Islet of Langerhans (tissue), 1 donor: ENCODE measurements at regions not wholly inside any gene's neighbourhood (a gene's known extent, or its start where the extent isn't known, plus 50 kb on each side); places are given as distances from the start of the nearest gene placed in this dataset.

Experiments used
- FAIRE-seq: peaks from one replicate; lab custom pipeline; 2011; peaks lifted over from hg19 to GRCh38; lab: Jason Lieb, UNC

- FAIRE-seq: no peak
Measured at GRCh38 chr5:99004960-99005359, 76.2 kb upstream of the CHD1 start.

- no peak for FAIRE-seq
Measured at GRCh38 chr5:99000876-99001275, 72.1 kb upstream of the CHD1 start.

- no peak for FAIRE-seq
Measured at GRCh38 chr5:99000221-99000620, 71.4 kb upstream of the CHD1 start.

GRCh38 chr5:98999631-99000030, 70.8 kb upstream of the CHD1 start:
- no peak for FAIRE-seq

- FAIRE-seq: no peak
Measured at GRCh38 chr5:98997000-98997399, 68.2 kb upstream of the CHD1 start.

- FAIRE-seq: no peak
Measured at GRCh38 chr5:98994611-98995010, 65.8 kb upstream of the CHD1 start.

GRCh38 chr5:98993512-98993911, 64.7 kb upstream of the CHD1 start:
- no peak for FAIRE-seq

GRCh38 chr5:98992552-98992951, 63.7 kb upstream of the CHD1 start:
- no peak for FAIRE-seq

- FAIRE-seq: no peak
Measured at GRCh38 chr5:98989727-98990126, 60.9 kb upstream of the CHD1 start.

GRCh38 chr5:98986587-98986986, 57.8 kb upstream of the CHD1 start:
- FAIRE-seq: no peak

GRCh38 chr5:98982880-98983279, 54.1 kb upstream of the CHD1 start:
- no peak for FAIRE-seq
